GM18951 (cell line): ENCODE measurements at regions not wholly inside any gene's neighbourhood (a gene's known extent, or its start where the extent isn't known, plus 50 kb on each side); places are given as distances from the start of the nearest gene placed in this dataset.

ENCODE experiments used
- POLR2A ChIP-seq: IDR thresholded peaks from 4 replicates; pipeline ENCODE4 v1.6.1; 2011; ENCODE audit warnings: mild to moderate bottlenecking; ENCODE audit not compliant: insufficient read length, insufficient read depth; ENCODE audit errors: extremely low read depth
- in situ Hi-C: fragments of 300-500 bp; cut with MboI; formaldehyde crosslinking; loops from one replicate; pipeline ENCODE4 v1.12.0; 2022; ENCODE audit warnings: low sequenced_read_pairs, mixed read lengths, inconsistent platforms; ENCODE audit not compliant: unreplicated experiment

- TF ChIP-seq POLR2A = no peak
- in situ Hi-C loops = no loop called here
Observed at GRCh38 chr13:68358294-68358705, 1128.2 kb upstream of the PCDH9 start.

DNA sequence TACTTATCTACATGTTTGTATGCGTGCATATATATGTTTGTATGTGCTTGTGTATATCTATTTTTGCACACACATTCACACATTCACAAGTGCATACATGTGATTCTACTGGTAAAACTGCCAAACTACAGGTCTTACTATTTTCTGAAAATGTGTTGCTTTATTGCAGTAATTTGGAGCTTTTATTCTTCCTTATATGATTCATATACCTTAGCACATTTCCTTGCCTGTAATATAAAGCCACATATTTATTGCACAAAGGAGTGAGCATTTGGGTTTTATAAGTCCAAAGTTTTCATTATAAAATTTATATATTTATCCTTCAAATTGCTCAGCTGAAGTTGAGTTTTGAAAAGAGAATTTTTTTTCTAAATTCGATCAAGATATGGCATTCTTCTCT lies 1120.4 kb upstream of the PCDH9 start:
- in situ Hi-C loops = no loop called here

DNA sequence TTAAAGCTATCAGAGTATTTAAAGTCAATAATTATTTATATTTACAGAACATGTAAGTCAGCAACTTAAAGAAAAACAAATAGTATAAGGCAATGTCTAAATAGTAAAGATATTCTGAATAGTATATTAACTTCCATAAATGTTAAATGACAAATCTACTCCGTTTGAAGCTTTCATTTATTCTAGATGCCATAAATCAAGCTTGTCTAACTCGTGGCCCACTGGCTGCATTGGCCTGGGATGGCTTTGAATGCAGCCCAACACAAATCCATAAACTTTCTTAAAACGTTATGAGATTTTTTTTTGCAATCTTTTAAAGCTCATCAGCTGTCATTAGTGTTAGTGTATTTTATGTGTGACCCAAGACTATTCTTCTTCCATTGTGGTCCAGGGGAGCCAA lies 1117.1 kb upstream of the PCDH9 start:
- no peak for TF ChIP-seq POLR2A
- in situ Hi-C loops = no loop called here

More for the DNA sequence above, 1120.4 kb upstream of the PCDH9 start:
- TF ChIP-seq POLR2A = no peak

DNA sequence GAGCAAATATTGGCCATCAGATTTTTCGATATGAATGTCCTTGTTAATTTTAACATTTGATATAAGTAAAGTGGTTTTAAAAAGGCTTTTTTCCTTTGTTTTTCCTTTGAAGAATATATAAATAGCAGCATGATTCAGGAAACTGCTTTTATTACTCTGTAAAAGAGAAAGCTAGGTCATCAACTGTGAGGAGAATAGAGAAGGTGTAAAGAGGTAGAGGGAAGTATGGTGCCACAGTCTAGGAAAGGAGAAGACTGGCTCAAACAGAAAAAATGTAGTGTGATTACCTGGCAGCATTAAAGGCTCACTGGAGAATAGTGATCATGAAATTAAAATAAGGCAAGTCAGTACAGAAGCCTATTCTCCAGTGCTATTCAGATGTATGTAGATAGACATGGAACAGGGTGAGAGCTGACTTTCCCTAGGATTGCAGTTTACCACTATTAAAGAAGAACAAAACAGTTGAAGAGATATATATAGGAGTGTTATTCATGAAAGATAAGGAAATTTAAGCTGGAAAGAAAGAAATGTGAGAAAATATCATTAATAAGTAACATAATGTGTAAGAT lies 1115.9 kb upstream of the PCDH9 start:
- in situ Hi-C loops = no loop called here
- TF ChIP-seq POLR2A = no peak

GRCh38 chr13:68323124-68323523 lies 1093.0 kb upstream of the PCDH9 start:
- TF ChIP-seq POLR2A = no peak
- in situ Hi-C loops = no loop called here

- TF ChIP-seq POLR2A = no peak
- in situ Hi-C loops = no loop called here
Observed at GRCh38 chr13:68319384-68319783, 1089.2 kb upstream of the PCDH9 start.

DNA sequence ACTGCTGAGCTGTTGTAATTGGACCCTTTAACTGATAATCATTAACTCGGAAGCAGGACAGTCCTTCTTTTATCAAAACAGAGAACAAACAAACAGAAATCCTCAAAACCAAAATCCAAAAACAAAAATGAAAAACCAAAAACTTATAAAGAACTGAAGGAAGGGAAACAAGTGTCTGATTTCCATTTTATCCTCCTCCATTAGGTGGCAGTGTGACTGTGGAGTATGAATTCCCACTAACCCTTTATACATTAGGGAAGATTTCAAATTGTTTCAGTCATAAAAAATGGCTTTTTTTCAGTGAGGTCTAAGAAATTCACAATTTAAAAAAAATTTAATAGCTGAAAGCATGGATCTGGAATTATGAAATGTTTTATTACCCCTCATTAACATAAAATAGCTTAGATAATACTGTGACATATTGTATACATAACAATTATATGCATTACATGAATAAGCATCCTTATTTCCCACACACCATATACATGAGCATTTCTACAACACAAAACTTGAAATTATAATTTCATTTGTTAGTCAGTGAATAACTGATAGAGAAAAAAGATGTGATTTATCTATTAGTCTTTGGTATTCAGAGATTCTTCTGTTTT lies 1074.3 kb upstream of the PCDH9 start:
- in situ Hi-C loops = no loop called here
- TF ChIP-seq POLR2A = no peak

DNA sequence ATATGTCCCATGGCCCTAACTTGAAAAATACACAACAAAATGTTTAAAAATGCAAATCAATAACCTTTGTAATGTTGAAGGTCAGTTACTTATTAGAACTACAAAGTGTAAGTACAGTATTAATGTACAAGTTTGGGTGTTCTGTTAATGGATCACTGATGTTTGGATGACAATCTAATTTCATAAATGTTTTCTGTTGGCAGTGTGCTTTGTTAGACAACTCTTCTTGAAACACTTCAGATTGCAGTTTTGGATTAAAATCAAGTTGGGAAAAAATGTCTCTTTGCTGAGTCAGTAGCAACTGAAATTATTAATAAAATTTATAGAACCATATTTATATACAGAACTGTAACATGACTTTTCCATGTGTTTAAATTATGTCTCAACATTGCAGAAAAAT lies 1063.5 kb upstream of the PCDH9 start:
- no peak for TF ChIP-seq POLR2A
- in situ Hi-C loops = no loop called here

DNA sequence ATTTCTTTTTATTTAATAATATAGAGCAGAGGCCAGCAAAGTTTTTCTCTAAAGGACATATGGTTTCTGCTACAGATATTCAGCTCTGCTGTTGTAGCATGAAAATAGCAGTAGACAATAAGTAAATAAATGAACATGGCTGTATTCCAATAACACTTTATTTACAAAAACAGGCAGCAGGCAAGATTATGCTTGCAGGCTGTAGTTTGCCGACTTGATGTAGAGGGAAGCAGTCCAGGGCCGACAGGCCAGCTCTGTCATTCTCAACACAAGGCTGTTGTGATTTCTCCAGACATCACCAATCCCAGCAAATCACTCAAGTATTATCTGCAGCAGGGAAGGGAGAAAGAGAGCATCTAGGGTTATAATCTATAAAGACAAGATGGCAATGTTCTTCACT lies 1062.5 kb upstream of the PCDH9 start:
- TF ChIP-seq POLR2A = no peak
- in situ Hi-C loops = no loop called here

DNA sequence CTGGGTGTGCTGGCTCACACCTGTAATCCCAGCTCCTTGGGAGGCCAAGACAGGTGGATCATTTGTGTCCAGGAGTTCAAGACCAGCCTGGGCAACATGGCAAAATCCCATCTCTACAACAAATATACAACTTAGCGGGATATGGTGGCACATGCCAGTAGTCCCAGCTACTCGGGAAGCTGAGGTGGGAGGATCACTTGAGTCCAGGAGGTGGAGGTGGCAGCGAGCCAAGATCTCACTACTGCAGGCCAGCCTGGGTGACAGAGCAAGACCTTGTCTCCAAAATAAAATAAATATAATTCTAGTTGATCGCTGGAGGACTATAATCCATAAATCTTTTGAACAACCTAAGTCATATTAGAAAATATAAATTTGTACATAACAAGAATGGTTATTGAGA lies 1061.5 kb upstream of the PCDH9 start:
- TF ChIP-seq POLR2A = no peak
- in situ Hi-C loops = no loop called here

DNA sequence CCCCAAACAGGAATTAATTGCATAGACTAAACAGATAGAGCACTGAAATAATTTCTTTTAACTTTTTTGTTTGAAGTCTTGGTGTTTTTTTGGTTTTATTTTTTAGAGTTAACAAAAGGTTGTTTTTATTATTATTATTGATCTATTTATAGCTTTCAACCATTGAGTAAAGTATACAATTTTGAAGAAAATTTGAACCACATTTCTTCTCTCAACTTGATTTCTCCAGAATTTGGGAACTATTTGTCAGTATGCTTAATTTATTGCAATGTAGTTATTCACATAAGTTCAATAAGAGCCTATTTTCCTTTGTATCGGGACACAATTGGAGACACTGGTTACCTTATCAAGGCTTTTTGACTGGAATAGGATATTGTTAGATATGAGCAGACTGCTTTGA lies 1045.6 kb upstream of the PCDH9 start:
- in situ Hi-C loops = no loop called here
- no peak for TF ChIP-seq POLR2A

GRCh38 chr13:68272652-68273051 lies 1042.5 kb upstream of the PCDH9 start:
- in situ Hi-C loops = no loop called here
- no peak for TF ChIP-seq POLR2A

DNA sequence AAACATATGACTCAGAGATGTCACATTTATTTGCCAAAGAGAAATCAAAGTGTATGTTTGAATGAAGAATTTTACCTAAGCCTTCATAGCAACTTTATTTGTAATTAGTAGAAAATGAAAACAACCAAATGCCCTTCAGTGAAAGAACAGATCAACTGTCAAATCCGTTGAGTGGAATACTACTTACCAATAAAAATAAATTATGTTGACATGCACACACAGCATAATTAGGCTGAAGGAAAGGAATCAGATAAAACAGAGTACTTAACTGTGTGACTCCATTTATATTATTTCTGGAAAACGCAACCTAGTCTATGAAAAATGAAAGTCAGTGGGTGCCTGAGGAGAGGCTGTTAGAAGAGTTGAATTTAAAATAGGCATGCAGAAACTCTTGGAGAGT lies 1034.6 kb upstream of the PCDH9 start:
- in situ Hi-C loops = no loop called here
- TF ChIP-seq POLR2A = no peak

GRCh38 chr13:68261105-68261504 lies 1031.0 kb upstream of the PCDH9 start:
- TF ChIP-seq POLR2A = no peak
- in situ Hi-C loops = no loop called here

DNA sequence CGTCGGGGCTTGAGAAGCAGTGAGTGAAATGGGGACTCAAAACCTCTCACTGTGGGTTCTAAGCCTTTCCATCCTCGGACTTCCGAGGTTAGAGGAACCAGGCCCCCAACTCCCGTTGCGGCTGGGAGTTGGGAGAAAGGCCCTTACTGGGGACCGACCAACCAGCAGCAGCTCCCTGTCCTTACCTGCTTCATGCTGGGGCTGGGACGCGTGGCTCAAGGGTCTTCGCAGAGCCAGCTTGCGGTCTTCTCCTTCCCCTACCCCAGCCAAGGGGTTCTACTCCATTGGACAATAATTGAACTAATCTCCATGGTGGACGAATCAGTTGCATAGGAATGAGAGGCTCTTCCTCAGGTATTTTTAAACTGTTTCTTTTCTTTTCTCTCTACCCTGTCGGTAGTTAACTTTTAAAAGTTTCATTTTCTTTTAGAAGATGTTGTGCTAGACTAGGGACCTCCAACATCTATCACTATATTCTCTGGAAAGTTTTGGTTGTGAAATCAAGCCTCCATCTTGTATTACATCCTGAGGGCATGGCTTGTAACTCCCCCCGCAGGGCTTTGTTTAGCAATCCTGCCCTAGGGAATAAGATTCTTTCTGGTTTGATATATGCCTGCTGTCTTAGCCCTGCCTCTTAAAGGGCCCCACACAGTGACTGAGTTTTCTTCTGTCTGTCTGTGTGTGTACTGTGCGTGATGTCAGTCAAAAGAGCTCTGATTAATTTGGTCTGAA lies 1027.1 kb upstream of the PCDH9 start:
- TF ChIP-seq POLR2A = no peak
- in situ Hi-C loops = no loop called here

- in situ Hi-C loops = no loop called here
- TF ChIP-seq POLR2A = no peak
Observed at GRCh38 chr13:68254151-68254550, 1024.0 kb upstream of the PCDH9 start.
